ENCODE measurements at regions not wholly inside any gene's neighbourhood (a gene's known extent, or its start where the extent isn't known, plus 50 kb on each side); places are given as distances from the start of the nearest gene placed in this dataset.

GRCh38 chr2:190817082-190817481 lies 63.5 kb upstream of the GLS start (continued):
- no peak for TF ChIP-seq POLR2AphosphoS5 (IDR thresholded peaks at IDR 0.05; ENCODE audit: low read depth)
- TF ChIP-seq EZH2phosphoT487 (IDR thresholded peaks at IDR 0.05; ENCODE audit: unreplicated experiment): no peak
- TF ChIP-seq ZNF114 (CRISPR knock-in tag; IDR thresholded peaks at IDR 0.05): no peak
- TF ChIP-seq CTCF (conservative IDR thresholded peaks at IDR 0.05; ENCODE audit: low read depth in 2 of 2): no peak
- TF ChIP-seq NANOG (IDR thresholded peaks at IDR 0.05; ENCODE audit: borderline replicate concordance): no peak
- no peak for TF ChIP-seq EZH2 (IDR thresholded peaks at IDR 0.05; ENCODE audit: low read depth, unreplicated experiment)
- no peak for TF ChIP-seq REST (IDR thresholded peaks at IDR 0.05; ENCODE audit: unreplicated experiment)
- no peak for TF ChIP-seq CREB1 (CRISPR knock-in tag; IDR thresholded peaks at IDR 0.05; ENCODE audit: low read depth)

- no peak overlapping the region for H3K4me3 Mint-ChIP-seq
- Histone ChIP-seq H3K9me2 (ENCODE audit: insufficient read depth) (peaks cover 11% of the 10 kb centered on the region; the same call in 1 of the 2 replicates), H3K4me2 (no peak overlapping the region), H3K4me3 (no peak overlapping the region), H3F3A (replicated peaks; ENCODE audit: low read depth) (no peaks in the 10 kb centered on the region), H3K27me3 (ENCODE audit: insufficient read depth) (no peaks in the 10 kb centered on the region), H3K27ac (ENCODE audit: low read depth) (no peak overlapping the region), H3K36me3 (ENCODE audit: insufficient read depth) (no peaks in the 10 kb centered on the region), H3K4me1 (ENCODE audit: insufficient read depth) (no peaks in the 10 kb centered on the region), H2AFZ (peak overlapping the region; percentile 80; the same call in 1 of the 2 replicates), H4K20me1 (replicated peaks; ENCODE audit: insufficient read depth) (no peaks in the 10 kb centered on the region), H3K79me2 (replicated peaks; ENCODE audit: insufficient read depth) (no peaks in the 10 kb centered on the region)
- ATAC-seq (no peak), DNase-seq (ENCODE audit: low spot score) (no peak)
- H3K27me3 Mint-ChIP-seq (ENCODE audit: insufficient read depth, low read depth, poor library complexity): no peaks in the 10 kb centered on the region
- TF ChIP-seq CREB1 (CRISPR knock-in tag; IDR thresholded peaks at IDR 0.05; ENCODE audit: low read depth): no peak
- no peak for TF ChIP-seq REST (IDR thresholded peaks at IDR 0.05; ENCODE audit: unreplicated experiment)
- no peak for TF ChIP-seq EZH2 (IDR thresholded peaks at IDR 0.05; ENCODE audit: low read depth, unreplicated experiment)
- no peak for TF ChIP-seq STAT1 (IDR thresholded peaks at IDR 0.05; ENCODE audit: unreplicated experiment)
- TF ChIP-seq JUNB (IDR thresholded peaks at IDR 0.05; ENCODE audit: unreplicated experiment): no peak
- H3K9me3 Mint-ChIP-seq: no peaks in the 10 kb centered on the region; the same call in 2 of the 3 replicates
- no peaks in the 10 kb centered on the region for H3K4me1 Mint-ChIP-seq
- H3K36me3 Mint-ChIP-seq (ENCODE audit: low read depth): no peaks in the 10 kb centered on the region
- H3K27ac Mint-ChIP-seq: no peak overlapping the region
Observed at GRCh38 chr2:190819840-190820301, 60.8 kb upstream of the GLS start.

All from GM23338 (cell line).